Stimulated activated CD4-positive, alpha-beta T cell treated with anti-CD3 and anti-CD28 coated beads, Interleukin-4, amount 100 ng/mL, for 1 hour (primary cell): ENCODE measurements at regions not wholly inside any gene's neighbourhood (a gene's known extent, or its start where the extent isn't known, plus 50 kb on each side); places are given as distances from the start of the nearest gene placed in this dataset.

Experiments
- DNase-seq: peaks from one replicate; pipeline ENCODE4 v3.0.0-alpha.2; 2020

DNA sequence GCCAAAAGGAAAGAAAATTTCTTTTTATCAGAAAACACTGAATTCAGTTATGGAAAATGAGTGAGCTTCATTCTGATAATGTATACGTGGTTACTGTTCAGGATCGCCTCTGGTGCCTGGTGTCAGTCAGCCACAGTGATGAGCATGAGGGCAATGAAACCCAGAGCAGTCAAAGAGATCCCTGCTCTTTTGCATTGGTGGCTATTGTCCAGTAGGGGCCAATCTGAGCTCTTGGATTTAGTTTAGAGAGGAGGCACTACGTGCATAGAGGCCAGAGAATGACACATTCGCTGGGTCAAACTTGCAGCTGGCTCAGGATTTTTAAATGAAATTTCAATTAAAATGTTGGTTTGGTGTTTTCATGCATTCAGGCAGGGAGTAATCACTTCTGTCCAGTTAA lies 522.9 kb downstream of the TMEM182 start:
- no peak for DNase-seq

DNA sequence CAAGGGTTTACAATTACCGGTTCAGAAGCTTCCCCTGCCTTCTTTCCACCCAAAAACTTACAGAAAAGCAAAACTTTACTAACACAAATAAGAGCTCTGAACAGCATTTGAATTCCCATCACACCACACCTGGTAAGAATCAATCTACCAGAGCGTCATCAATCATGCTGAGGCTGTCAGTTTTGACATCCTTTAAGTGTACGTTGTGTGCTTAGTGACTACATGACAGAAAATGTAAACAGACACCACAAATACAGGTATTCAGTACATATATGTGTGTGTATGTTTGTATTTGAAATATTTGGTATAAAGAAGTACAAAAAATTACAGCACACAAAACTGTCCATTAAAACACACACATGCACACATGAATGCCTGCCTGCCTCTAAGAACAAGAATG lies 523.5 kb downstream of the TMEM182 start:
- no peak for DNase-seq

DNA sequence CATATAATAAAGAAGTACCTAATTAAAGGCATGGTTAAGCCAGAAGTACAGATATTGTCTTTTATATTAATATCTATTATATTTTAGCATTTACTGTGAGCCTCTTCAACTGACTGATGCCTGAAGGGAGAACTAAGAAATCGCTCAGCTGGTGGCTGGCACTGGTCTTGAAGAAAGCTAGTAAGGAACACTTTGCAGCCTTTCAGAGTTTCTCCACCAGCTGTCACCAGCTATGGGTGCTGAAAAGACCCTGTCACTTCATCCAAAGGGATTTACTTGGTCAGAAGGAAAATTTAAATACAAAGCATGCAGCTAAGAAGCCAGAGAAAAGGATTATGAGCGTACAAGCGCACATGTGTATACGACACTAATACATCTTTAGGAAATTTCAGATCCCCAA lies 525.9 kb downstream of the TMEM182 start:
- DNase-seq, result no peak

DNA sequence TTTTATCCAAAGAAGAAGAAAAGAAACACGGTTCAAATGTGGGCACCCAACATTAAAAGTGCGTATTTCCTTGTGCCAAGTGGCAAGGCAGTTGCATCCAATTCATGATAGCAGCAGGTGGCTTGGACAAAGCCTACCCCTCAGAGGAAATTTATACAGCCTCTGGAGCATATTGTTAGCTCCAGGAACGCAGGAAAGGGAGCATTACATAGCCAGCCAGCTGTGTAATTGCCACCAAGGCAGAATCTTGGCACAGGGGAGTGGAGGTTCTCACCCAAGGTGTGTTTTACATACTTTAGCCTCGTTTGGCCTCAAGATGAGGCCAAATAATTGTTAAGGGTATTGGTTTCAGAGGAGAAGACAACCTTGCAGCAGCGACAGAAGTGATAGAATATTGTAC lies 526.9 kb downstream of the TMEM182 start:
- DNase-seq, result no peak

DNA sequence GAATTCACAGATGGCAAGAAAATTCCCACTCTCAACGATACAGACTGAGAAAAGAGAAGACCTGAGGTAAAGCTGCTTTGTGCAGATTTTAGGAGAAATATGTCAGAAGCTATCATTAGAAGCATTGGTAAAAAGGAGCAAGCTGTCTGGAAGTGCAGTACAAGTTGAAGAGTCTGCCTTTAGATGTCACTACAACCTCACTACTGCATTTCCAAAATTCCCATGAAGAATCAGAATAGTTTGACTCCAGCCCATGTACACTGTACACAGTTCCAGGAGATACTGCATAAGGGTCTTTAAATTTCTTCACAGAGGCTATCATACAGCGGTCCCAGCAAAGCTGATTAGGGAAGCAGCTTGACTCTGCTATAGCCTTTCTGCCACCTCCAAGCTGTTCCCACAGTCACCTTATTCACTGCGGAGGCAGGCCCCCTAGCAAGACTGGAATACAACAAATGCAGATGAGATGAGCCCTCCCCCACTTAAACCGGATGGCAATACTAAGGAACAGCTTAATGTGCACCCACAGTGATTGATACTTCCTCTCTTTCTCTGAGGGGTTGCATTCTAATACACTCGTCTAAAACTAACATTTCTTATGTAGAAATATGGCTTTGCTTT lies 527.4 kb downstream of the TMEM182 start:
- no peak for DNase-seq

DNA sequence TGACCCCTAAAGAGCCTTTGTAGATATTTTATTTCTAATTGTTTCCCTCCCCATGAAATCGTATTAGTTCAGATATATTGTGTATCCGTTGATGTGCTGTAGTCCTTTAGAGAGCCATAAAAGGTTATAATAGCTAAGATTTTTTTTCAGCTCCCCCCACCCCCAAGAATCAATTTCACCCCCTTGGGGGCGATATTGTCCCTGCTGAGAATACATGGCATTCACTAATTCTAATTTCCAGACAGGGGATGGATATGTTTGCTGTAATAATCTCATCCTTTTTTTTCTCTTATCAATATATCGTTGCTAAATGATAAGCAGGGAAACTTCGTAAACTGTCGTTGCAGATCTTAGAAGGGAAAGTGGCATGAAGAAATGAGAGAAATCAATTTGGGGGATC lies 530.7 kb downstream of the TMEM182 start:
- no peak for DNase-seq

DNA sequence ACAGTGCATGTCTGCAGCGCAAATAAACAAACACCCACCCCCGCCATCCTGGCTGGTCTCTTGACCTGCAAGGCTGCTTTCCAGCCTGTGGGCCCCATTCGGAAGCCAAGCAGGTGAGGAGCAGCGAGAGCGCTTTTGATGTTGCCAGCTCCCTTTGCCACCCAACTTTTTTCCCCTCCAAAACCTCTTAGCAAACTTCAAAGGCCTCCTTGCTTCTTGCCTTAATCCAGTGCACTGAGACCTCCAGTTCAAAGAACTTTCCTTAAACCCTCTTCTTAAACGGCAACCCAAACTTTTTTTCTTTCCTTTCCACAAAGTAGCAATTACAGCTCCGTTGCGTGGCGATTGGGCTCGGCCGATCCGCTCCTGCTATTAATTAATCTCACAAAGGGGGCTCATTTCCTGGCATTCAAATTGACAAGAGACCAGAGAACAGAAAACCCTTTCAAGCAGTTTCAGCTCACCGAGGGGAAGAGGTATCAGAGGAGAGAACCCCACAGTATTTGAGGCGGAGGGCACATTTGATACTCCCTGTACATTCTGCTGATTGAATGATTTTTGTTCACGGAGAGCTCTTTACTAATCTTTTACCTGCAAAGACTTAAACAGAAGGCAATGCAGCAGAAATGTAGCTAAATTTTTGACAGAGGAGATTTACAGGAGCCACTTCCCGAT lies 531.4 kb downstream of the TMEM182 start:
- no peak for DNase-seq

DNA sequence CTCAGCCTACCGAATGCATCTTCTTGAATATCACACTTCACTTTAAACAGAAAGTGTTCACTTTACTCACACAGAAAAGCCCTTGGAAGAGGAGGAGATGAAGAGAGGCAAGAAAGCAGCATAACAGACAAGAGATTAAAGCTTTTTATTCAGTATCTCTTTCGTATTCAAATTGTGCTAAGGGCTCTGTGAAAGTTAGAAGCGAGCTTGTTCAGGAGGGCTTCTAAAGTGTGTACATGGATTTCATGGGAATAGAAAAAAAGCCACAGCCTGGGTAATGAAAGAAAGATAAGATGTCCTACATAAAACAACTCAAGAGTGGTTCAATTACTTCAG lies 531.9 kb downstream of the TMEM182 start:
- DNase-seq, result no peak

DNA sequence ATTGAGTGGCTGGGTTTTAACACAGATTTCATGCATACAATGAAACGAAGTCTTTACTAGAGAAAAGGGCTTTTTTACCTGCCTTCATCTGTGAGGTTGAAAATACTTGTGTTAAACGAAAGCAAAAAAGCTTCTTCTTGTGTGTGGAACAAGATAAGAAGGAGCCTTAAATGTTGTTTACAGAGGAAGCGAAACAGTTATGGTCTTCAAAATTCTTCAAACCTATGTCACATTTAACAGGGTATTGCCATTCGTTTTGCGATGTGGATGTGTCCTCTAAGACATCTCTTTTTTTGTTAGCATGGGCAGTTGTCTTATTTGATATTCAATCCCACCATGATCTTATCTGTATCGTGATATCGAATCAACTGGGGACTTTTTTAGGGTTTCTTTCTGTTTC lies 532.6 kb downstream of the TMEM182 start:
- DNase-seq, result no peak

DNA sequence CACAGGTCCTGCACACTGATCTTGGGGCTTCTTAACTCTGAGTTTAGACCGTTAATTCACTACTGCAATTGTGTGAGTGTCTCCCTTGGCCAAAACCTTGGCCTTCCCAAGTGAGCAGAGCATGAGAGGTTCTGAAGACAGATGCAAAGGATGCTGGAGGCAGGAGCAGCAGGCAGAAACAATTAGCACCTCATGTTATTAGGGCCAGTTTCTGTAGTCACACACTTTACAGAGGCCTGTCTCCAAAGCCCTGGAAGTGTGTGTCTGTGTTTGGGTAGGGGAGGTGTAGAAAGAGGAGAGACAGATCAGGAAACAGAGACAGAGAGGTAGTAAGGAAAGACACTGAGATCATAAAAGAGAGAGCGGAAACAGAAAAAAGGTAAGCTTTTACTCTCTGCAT lies 533.8 kb downstream of the TMEM182 start:
- DNase-seq, result no peak

DNA sequence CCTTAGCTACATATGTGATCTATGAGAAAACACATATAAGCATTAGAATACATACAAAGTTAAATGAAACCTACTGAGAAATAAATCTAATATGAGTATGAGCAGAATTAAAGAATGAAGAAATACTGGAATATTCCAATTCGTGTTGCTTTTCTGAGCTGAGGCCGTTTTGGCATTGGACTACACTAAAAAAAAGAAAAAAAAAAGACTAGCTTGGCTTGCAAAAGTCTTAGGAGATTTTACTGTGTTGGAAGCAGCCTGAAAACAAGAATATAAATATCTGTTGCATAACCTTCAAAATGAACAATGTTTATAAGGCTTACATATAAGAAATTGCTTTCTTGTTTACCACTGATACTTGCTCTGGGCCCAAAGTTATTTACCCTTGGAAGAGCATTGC lies 562.8 kb downstream of the TMEM182 start:
- no peak for DNase-seq

DNA sequence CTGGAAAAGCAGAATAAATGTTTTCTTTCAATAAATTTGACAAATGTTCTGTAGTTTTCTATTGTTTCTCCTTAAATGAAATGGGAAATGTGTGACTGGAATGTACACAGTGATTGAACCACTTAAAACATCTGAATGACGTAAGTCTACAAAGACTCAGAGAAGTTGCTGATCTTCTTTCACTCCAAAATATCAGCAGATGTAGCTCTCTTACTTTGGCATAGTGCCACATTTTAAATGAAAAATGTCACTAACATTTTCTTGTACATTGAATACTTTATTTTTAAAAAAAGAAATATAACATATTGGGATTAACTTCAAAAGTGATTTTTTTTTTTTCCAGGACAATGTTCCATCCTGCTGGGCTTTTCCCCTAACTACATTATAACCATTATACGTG lies 565.6 kb downstream of the TMEM182 start:
- no peak for DNase-seq

DNA sequence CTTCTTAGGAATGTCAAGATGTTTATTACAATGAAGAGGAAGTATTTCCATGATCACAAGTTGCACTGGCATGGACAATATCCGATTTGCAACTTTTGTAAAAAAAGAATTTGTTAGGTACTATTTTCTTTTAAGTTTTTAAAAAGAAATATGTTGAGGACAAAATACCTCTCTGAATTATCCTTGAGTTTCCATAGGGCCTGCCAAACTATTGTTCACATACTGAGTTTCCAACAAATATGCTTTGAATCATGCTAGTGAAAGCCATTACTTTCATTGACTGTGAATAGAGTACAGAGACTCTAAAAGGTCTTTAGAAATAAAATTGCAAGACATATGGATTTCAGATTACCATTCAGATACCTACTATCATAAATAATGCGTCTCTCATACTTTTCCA lies 566.1 kb downstream of the TMEM182 start:
- no peak for DNase-seq

DNA sequence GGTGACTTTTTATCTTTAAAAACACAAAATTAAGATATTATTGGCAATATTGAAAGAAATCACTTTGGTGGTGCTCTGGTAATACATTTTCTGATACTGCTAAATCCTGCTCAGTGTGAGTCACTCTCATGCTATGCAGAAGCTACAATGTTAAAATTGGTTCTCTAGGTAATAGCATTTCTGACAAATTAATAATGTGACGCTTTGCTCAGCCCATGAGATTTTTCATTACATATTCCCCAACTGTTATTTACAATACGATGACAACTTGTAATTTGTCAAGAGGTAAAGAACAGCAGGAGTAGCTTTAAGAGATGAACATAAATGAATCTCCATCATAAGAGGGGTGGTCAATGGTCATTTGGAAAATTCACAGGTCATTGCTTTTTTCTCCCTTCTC lies 573.6 kb downstream of the TMEM182 start:
- DNase-seq, result no peak

DNA sequence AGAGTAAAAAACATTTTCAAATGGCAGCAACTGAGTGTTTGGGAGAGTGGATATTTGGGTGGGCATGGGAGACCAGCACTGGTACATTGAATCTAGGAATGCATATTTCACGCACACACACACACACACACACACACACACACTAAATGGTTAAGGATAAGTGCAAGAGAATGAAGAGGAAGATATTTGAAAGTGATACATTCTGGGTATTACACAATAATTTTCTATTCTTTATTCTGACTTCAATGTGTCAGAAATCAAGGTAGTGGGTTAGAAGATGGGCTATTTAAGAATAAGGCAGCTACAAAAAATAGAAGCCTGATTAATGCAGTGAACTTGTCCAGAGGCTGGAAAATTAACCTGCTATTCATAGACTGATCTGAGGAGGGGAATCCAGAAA lies 577.0 kb downstream of the TMEM182 start:
- no peak for DNase-seq

DNA sequence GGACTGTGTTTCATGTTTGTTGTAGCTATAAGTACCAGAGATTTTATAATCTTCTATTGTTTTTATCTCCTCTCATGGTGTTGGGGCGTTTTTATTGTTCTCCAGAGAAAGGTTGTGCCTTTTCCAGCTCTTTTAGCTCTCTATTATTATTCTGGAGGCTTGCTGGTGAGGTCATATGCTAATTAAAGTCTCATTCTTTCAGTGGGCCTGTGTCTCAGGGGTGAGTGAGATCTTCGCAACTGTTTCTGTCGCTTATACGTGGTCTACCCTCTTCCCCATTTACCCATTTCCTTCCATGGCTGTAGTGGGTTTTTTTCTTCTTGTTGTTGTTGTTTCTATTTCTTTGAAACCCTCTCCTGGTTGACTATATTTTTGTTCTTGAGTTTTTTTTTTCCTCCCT lies 584.9 kb downstream of the TMEM182 start:
- DNase-seq, result no peak

DNA sequence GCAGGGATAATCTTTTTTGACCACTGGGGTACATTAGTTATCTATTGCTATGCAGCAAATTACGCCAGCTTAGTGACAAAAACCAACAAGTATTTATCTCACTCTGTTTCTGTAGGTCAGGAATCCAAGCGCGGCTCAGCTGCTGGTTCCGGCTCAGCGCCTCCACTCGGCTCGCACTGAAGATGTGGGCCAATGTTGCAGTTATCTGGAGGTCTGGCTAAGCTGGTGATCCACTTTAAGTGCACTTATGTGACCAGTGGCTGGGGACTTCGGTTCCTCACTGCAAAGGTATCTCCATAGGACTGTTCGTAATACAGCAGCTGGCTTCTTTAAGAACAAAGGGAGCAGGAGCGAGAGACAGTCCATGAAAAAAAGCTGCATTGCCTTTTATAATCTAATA lies 591.9 kb downstream of the TMEM182 start:
- DNase-seq, result no peak

DNA sequence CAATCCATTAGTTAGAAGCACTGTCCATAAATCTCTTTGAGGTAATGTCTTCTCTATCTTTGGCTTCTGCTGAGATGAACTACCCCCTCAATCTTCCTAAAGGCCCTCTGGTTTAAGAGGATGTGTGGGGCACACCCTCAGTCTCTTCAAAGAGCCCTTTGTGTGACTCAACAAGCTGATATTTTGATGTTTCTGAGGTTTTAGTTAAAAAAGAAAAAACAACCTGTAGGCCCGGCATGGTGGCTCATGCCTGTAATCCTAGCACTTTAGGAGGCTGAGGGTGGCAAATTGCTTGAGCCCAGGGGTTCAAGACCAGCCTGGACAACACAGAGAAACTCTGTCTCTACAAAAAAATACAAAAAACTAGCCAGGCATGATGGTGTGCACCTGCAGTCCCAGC lies 593.5 kb downstream of the TMEM182 start:
- DNase-seq, result no peak

DNA sequence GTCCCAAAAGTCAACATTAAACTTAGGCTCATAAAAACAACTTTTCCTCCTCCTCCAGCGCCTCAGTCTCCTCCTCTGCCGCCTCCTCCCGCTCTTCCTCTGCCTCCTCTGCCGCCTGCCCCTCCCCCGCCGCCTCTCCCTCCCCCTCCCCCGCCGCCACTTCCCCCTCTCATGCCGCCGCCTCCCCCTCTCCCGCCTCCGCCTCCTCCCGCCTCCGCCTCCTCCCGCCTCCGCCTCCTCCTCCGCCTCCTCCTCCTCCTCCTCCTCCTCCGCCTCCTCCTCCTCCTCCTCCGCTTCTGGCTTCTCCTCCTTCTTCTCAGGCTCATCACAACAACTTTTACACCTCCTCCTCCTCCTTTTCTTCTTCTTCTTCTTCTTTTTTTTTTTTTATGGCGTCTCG lies 599.9 kb downstream of the TMEM182 start:
- no peak for DNase-seq

DNA sequence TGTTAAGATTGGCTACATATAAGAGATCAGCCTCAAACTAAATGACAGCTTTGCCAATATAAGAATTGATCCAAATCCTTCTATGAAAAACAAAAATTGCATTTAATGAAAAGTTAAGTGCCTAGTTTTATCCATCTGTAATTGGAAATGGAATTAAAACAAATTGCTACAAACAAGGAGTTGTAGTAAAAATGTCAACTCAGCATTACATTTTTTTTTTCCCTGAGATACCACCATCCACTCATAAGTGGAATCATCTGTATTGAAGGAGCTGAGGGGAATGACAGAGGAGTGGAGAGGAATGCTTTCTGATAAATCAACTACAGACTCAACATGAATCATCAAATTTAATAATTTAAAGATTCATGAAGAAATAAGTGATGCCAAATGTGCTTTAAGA lies 601.8 kb downstream of the TMEM182 start:
- DNase-seq, result no peak

DNA sequence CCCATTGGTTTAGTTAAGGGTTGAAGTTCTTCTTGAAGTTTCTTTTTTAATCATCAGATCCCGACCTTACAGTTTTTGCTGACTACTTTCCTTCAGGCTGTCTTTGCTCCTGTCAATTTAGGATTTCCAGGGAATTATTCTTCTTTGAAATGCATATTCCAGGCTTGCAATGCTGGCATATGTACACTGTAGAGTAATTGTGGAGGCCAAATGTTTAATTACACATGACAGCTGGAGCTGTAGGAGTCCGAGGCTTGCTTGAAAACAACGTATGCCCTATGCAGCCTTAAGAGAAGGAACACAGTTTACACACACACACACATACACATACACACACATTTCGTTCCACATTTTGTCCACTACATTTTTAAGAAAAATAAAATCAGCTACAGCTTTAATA lies 602.3 kb downstream of the TMEM182 start:
- DNase-seq, result no peak

DNA sequence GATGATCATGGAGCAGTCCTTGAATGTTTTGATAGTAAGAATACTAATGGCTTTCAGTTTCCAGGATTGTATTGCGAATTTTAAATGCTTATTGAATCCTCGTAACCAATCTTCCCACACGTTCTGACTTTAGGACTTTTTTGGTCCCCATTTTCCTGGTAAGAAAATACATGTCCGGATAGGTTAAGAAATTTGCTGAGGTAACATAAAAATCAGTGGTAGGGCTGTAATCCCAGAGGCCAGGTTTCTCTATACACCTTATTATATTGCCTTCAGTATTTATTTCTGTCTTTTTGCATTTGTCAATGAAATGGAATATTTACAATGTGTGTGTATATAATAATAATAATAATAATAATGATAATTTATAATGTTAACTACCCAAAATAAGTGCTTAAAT lies 603.2 kb downstream of the TMEM182 start:
- DNase-seq, result no peak

DNA sequence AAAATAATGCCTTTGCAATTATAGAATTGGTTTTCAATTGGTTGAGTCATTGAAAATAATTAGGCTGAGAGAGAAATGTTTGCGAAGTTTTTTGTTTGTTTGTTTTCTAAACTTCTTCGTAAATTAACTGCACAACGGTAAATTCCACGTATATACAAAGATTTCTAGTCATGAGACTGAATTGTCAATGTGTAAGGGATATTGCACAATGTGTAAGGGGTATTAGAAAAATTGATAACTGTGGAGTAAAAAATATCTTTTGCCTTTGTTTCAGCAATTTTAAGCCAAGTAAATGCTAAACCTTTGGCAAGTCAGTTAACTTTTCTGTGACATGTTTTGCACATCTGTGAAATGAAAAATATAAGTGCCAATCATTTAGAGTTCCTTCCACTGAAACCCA lies 606.0 kb downstream of the TMEM182 start:
- no peak for DNase-seq

DNA sequence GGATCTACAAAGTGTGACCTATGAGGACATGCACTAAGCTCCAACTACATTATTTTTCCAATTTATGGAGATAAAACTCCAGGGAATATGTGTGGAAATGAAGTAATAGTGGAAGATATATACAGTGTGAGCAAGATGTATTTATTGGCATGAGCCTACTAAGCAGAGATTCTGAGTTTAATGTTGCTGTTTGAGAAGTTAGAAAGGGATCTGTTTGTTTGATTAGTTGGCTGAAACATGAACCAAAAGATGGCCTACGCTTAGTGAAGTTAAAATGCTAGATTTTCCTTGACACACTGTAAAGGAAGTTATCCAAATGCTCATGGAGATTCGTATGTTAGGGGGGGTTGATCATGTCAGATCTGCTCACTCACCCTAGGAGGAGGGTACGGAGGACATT lies 621.7 kb downstream of the TMEM182 start:
- no peak for DNase-seq

DNA sequence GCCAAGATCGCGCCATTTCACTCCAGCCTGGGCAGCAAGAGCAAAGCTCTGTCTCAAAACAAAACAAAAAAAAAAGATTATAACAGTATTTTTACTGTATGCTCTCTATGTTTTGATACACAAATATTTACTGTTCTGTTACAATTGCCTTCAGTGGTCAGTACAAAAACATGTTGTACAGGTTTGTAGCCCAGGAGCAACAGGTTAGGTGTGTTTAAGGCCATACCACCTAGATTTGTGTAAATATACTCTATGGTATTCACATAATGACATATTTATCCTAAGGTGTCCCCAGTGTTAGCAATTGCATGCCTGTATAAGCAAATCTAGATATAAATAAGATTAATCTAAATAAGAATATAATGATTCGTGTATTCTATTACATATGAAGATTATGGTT lies 625.0 kb downstream of the TMEM182 start:
- DNase-seq, result no peak

DNA sequence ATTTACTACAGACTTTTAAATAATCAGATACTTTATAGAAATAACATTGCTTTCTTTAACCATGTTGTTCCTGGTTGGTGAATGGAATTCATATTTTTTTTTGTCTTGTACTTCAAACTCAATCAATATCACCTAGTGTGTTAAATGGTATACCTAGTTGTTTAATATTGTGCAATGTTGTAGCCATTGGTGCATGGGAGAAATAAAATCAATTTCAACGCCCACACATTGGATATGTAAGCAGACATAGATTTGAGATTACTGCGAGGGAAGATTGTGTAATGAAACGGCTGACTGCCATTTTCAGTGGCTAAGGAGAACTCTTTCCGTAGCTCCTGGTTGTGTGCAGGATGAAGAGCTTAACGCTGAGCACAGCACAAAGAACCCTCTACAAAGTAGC lies 626.1 kb downstream of the TMEM182 start:
- DNase-seq, result no peak
